Muscle of arm (tissue), 1 donor: ENCODE measurements at regions not wholly inside any gene's neighbourhood (a gene's known extent, or its start where the extent isn't known, plus 50 kb on each side); places are given as distances from the start of the nearest gene placed in this dataset.

ENCODE experiments used
- DNase-seq: peaks from one replicate; pipeline ENCODE4 v3.0.0-alpha.2; 2013

GRCh38 chr4:175871774-175872405, 59.8 kb upstream of the GPM6A start:
- DNase-seq, result no peak

DNA sequence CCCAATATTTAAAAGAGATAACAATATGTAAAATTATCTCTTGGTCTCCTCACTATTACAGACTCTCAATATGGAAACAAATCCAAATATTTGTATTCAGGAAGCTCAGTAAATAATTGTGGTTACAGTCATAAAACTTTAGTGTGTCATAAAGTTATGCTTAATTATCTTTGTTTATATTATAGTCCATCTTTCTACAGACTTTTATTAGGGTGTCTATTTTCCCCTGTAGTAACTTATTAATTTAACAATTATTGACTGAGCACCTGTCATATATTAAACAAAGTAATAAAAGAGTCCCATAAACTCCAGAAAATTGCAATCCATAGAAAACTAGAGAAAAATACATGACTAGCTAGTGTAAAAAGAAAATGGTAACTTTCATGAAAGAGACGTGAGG, 61.6 kb upstream of the GPM6A start:
- DNase-seq, result no peak

DNA sequence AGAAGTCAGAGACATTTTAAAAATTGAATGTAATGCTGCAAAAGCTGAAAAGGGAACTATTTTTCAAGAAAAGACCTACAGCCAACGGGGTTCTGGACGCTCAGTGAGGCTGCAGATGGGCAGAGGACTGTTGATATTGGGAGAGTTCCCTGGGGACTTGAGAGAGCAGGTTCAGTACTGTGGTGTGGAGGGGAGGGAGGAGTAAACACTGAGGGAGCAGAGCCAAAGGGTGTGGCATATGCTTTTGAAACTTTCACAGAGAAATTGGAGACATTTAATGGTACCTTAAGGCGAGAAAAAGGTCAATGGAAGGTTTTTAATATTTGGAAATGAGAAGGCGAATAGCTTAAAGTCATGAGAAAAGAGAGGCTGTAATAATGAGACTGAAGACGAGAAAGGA, 62.2 kb upstream of the GPM6A start:
- no peak for DNase-seq

GRCh38 chr4:175875993-175876771, 64.1 kb upstream of the GPM6A start:
- DNase-seq, result no peak

- no peak for DNase-seq
Observed at GRCh38 chr4:175882891-175883290, 70.8 kb upstream of the GPM6A start.

DNA sequence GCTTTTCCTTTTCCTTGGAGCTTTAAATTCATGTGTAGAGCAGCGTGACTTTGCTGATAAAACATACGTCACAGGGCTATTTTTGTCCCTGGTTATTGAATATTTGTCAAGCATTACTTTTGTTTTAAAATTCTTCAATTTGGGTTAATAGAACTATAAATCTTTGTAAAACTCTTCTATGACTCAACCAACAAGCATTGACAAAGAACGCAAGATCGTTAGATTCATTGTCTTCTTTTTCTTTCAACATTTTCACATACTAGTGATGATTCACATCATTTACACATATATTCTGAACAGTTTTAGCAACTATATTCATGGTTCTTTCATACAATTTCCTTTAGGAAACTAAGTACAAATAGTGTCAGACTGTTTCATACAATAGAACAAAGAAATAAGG, 72.0 kb upstream of the GPM6A start:
- DNase-seq, result no peak

GRCh38 chr4:175891231-175891630, 79.2 kb upstream of the GPM6A start:
- no peak for DNase-seq

- peak; percentile 16 for DNase-seq
Observed at GRCh38 chr4:175891851-175892250, 79.8 kb upstream of the GPM6A start.

DNA sequence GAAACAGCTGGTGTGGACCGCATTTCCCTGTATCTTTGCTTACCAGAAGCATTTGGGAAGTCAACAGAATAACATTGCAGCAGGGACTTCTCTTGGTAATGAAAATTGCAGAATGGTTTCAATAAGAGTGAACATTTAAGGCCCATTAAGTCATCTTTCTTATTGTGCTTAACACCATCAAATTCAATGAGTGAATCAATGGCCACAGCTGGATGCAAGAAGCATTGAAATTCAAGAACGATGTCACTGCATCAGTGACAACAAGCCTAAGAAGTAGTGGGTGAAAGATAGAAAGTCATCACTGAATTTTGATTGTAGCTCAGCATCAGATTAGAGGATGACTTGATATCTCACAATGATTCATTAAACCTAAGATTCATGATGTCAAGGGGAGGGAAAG, 93.9 kb upstream of the GPM6A start:
- no peak for DNase-seq

DNA sequence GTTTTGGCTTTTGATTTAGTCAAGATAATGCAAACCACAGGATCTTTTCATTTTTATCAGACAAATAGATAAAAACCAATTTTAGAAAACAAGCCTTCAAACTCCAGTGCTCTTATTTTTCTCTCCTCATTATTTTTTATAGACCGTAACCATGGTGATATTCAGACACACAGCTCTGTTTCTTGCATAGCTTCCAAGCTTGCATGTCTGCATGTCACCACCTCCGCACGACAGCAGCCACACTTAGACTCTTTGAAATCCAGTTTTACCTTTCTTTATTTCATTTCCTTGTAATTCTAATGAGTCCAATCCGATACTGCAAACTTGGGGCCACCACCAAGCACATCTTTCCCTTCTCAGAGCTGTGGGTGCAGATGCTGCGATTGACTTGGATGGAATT, 94.3 kb upstream of the GPM6A start:
- no peak for DNase-seq

GRCh38 chr4:175910700-175911099, 98.6 kb upstream of the GPM6A start:
- no peak for DNase-seq

- no peak for DNase-seq
Observed at GRCh38 chr4:175916626-175917351, 104.7 kb upstream of the GPM6A start.

DNA sequence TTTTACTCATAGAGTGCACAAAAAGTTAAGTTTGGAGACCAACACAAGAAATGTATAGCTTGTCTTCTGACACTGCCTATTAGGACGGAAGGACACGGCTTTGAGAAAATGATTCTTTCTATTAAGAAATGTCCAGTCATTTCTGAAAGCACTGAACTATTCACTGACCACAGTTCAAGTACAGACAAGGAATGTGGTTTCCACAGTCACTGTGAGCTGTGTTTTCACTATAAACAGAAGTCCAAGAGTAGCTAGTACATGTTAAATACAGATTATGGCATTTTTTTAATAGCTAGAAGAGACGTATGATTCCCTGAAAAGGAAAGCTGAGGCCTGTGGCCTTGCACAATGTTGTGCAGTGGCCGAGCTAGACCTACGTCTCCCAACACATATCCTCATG, 115.1 kb upstream of the GPM6A start:
- DNase-seq, result no peak

DNA sequence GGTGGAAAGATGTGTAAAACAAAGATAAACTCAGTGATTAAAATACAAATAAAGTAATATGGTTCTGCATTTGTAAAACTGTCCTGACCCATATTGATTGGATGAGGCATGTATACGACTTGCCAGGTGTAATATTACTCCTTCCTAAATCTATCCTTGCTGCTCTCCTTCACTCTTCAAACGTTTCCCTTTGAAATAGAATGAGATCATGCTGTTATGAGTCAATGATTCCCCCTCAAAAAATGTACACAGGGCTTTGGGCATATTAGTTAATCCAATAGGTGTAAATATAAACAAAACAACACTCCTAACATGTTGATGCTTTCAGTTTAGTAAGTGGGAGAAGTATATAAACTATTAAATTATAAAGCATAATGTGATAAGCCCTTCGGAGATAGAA, 117.4 kb upstream of the GPM6A start:
- no peak for DNase-seq

DNA sequence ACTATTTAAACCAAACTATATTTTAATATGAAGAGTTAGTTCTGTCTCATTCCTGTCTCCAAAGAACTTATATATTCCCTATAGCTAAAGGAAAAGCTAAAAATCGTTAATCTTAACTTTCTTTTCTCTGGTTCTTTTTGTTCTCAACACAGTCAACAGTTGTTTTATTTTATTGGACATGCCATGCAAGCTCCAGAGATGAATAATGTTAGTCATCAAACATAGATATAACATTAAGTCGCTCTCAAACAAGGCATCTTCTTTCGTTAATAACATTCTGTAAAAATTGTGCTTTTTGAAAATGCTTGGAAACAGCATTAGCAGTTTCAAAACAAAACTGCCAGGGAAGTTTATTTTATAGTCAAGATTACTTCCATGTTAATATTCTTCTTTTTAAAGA, 117.9 kb upstream of the GPM6A start:
- no peak for DNase-seq

GRCh38 chr4:175930471-175930870, 118.4 kb upstream of the GPM6A start:
- no peak for DNase-seq

DNA sequence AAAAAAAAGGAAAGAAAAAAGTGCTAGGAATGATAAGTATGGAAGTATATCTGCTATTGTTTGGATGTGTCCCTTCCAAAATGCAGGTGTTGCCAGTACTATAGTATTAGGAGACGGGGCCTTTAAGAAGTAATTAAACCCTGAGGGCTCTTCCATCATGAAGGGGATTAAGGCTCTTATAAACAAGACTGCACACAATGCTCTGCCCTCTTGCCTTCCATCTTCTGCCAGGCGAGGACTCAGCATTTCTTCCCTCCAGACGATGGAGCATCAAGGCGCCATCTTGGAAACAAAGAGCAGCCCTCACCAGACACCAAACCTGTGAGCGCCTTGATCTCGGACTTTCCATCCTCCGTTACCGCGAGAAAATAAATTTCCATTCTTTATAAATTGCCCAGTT, 120.1 kb upstream of the GPM6A start:
- no peak for DNase-seq

GRCh38 chr4:175934506-175934905, 122.4 kb upstream of the GPM6A start:
- DNase-seq, result no peak

DNA sequence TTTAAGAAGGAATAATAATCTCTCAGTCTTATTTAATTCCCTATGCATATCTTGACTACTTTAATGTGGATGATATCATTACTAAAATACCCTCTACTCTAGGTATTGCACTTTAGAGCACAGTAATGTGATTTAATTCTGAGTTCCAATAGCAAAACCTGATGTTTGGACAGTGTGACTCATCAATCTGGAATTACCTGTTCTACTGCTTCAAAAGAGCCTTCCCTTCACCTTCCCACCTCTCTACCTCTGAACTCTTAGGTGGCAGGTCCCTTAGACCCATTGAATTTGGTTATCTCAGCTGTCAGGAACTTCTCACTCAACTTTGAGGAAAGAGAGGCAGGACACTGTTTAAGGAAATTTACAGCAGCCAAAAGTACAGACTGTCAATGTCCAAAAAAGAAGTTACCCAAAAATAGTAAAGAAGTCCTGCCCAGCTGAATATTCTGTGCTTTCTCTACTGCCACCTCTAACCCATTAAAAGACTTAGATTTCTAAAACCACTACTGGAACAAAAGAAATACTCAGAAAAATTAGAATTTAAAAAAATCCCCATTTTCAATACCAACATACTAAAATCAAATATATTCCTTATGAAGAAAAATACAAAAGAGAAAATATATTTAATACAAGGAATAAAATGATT, 123.1 kb upstream of the GPM6A start:
- DNase-seq, result no peak

GRCh38 chr4:175944126-175944910, 121.3 kb upstream of the WDR17 start:
- no peak for DNase-seq

DNA sequence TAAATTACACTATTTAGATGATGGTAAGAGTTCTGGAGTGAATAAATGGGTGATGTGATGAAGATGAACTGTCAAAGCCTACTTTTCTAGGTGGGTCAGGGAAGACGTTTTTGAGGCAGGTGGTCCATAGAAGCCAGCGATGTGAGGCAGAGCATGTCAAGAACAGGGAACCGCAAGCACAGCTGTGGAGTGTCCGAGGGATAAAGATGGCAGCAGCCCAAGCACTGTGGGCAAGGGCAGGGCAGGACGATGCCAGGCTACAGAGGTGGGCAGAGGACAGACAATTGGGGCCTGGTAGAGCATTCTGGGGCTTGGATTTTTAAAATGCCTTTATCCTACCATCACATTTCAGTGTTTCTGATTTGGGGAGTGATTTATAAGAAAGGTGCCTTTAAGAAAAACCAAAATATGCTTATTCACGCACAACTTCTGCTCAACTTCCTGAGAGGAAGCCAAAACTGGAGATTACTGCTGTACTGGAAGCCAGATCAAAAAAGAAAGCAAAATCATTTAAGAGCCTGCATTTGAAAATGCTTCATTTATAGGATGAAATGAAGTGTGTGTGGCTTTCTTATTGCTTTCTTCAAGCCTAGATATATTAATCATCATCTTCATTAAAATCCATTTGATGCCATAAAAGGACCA, 119.0 kb upstream of the WDR17 start:
- DNase-seq, result no peak
